Liver (tissue), 3 donors: ENCODE measurements at regions not wholly inside any gene's neighbourhood (a gene's known extent, or its start where the extent isn't known, plus 50 kb on each side); places are given as distances from the start of the nearest gene placed in this dataset.

Source experiments
- EGR1 ChIP-seq, 2 donors: IDR thresholded peaks; 2 replicates each; pipeline ENCODE4 v1.6.1; 2016 to 2018; ENCODE audit warnings: antibody characterized with exemption in 2 of 2, low read depth in 2 of 2
- JUND ChIP-seq, 2 donors: IDR thresholded peaks; 2 replicates each; pipeline ENCODE4 v1.6.1; 2016; ENCODE audit warnings: antibody characterized with exemption in 2 of 2
- RAD21 ChIP-seq, 2 donors: IDR thresholded peaks; 2 replicates each; pipeline ENCODE4 v1.6.1; 2016; ENCODE audit warnings: antibody characterized with exemption in 2 of 2, mild to moderate bottlenecking in 2 of 2
- RXRA ChIP-seq, 2 donors: IDR thresholded peaks; 2 replicates each; pipeline ENCODE4 v1.6.1; 2017 to 2018; ENCODE audit warnings: antibody characterized with exemption in 2 of 2, mild to moderate bottlenecking in 1 of 2
- SP1 ChIP-seq: IDR thresholded peaks from 2 replicates; pipeline ENCODE4 v1.6.1; 2018; ENCODE audit warnings: antibody characterized with exemption, mild to moderate bottlenecking
- TAF1 ChIP-seq: conservative IDR thresholded peaks from 2 replicates; pipeline ENCODE4 v1.6.1; 2016; ENCODE audit warnings: antibody characterized with exemption, mild to moderate bottlenecking
- YY1 ChIP-seq: IDR thresholded peaks from 2 replicates; pipeline ENCODE4 v1.6.1; 2016; ENCODE audit warnings: antibody characterized with exemption, mild to moderate bottlenecking
- TF ChIP-seq, protein P1 (sequence below): fragments of 150-350 bp; IDR thresholded peaks from 2 replicates; pipeline ENCODE4 v1.5.1; 2017; ENCODE audit warnings: improper control_type of control experiment, low read depth, low read length; ENCODE audit not compliant: missing input control
- TF ChIP-seq, protein P2 (sequence below): IDR thresholded peaks from 2 replicates; pipeline ENCODE4 v1.6.1; 2016; ENCODE audit warnings: antibody characterized with exemption
- TF ChIP-seq, protein P3 (sequence below): IDR thresholded peaks from 2 replicates; pipeline ENCODE4 v1.6.1; 2016; ENCODE audit warnings: antibody characterized with exemption, mild to moderate bottlenecking
- TF ChIP-seq, protein P4 (sequence below): IDR thresholded peaks from 2 replicates; pipeline ENCODE4 v1.6.1; 2016; ENCODE audit warnings: antibody characterized with exemption
- donor health status: healthy.
- donor health status: healthy.

DNA sequence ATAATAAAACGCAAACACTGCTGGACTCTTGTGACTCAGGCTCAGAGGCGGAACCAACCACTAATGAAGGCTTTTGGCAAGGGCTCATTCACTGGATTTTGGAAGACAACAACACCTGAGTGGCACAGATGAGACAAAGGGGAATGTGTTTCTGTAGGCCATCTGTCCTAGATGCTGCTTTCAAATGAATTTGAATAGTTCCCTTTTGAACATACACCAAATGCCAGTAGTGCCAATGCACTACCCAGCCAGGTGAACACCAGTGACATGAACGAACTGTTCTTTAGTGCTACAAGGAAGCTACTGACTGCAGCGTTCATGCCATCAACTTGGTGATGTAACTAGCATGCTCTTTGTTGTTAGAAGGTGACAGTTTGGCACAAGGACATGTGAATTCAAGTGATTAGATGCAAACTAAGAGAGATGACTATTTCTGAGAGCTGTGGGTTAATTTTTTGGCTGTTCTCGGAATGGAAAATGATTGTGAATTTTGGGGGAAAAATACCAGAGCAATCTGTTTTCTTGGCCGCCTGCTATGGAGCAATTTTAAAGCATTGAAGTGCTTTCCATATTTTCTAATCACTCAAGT lies 173.7 kb downstream of the SLC24A2 start:
- TF ChIP-seq, protein P1, sequence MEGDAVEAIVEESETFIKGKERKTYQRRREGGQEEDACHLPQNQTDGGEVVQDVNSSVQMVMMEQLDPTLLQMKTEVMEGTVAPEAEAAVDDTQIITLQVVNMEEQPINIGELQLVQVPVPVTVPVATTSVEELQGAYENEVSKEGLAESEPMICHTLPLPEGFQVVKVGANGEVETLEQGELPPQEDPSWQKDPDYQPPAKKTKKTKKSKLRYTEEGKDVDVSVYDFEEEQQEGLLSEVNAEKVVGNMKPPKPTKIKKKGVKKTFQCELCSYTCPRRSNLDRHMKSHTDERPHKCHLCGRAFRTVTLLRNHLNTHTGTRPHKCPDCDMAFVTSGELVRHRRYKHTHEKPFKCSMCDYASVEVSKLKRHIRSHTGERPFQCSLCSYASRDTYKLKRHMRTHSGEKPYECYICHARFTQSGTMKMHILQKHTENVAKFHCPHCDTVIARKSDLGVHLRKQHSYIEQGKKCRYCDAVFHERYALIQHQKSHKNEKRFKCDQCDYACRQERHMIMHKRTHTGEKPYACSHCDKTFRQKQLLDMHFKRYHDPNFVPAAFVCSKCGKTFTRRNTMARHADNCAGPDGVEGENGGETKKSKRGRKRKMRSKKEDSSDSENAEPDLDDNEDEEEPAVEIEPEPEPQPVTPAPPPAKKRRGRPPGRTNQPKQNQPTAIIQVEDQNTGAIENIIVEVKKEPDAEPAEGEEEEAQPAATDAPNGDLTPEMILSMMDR, result no peak
- TF ChIP-seq, protein P2, sequence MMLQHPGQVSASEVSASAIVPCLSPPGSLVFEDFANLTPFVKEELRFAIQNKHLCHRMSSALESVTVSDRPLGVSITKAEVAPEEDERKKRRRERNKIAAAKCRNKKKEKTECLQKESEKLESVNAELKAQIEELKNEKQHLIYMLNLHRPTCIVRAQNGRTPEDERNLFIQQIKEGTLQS, result no peak
- TF ChIP-seq JUND (IDR thresholded peaks at IDR 0.05), result no peak
- TF ChIP-seq TAF1, result no peak
- TF ChIP-seq EGR1 (IDR thresholded peaks at IDR 0.05; ENCODE audit: low read depth in 2 of 2), result no peak
- TF ChIP-seq, protein P3, sequence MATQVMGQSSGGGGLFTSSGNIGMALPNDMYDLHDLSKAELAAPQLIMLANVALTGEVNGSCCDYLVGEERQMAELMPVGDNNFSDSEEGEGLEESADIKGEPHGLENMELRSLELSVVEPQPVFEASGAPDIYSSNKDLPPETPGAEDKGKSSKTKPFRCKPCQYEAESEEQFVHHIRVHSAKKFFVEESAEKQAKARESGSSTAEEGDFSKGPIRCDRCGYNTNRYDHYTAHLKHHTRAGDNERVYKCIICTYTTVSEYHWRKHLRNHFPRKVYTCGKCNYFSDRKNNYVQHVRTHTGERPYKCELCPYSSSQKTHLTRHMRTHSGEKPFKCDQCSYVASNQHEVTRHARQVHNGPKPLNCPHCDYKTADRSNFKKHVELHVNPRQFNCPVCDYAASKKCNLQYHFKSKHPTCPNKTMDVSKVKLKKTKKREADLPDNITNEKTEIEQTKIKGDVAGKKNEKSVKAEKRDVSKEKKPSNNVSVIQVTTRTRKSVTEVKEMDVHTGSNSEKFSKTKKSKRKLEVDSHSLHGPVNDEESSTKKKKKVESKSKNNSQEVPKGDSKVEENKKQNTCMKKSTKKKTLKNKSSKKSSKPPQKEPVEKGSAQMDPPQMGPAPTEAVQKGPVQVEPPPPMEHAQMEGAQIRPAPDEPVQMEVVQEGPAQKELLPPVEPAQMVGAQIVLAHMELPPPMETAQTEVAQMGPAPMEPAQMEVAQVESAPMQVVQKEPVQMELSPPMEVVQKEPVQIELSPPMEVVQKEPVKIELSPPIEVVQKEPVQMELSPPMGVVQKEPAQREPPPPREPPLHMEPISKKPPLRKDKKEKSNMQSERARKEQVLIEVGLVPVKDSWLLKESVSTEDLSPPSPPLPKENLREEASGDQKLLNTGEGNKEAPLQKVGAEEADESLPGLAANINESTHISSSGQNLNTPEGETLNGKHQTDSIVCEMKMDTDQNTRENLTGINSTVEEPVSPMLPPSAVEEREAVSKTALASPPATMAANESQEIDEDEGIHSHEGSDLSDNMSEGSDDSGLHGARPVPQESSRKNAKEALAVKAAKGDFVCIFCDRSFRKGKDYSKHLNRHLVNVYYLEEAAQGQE, result no peak
- TF ChIP-seq, protein P4, sequence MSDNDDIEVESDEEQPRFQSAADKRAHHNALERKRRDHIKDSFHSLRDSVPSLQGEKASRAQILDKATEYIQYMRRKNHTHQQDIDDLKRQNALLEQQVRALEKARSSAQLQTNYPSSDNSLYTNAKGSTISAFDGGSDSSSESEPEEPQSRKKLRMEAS, result no peak
- no peak for TF ChIP-seq YY1
- TF ChIP-seq RXRA (IDR thresholded peaks at IDR 0.05), result no peak
- TF ChIP-seq SP1, result no peak
- no peak for TF ChIP-seq RAD21 (IDR thresholded peaks at IDR 0.05)
